ENCODE measurements at regions not wholly inside any gene's neighbourhood (a gene's known extent, or its start where the extent isn't known, plus 50 kb on each side); places are given as distances from the start of the nearest gene placed in this dataset.

GRCh38 chr3:194885766-194886165 is 200.1 kb downstream of the FAM43A start:
- no peak for TF ChIP-seq POLR2A (IDR thresholded peaks at IDR 0.05; ENCODE audit: low read depth, low read length)
- TF ChIP-seq POLR2AphosphoS5 (IDR thresholded peaks at IDR 0.05; ENCODE audit: low read depth, low read length): no peak
- no peak for TF ChIP-seq POU2F2 (IDR thresholded peaks at IDR 0.05; ENCODE audit: low read depth, low read length)

All from GM12891 (cell line).